SK-N-DZ (cell line): ENCODE measurements at regions not wholly inside any gene's neighbourhood (a gene's known extent, or its start where the extent isn't known, plus 50 kb on each side); places are given as distances from the start of the nearest gene placed in this dataset.
"Not testable (repeated sequence)": the region's sequence is repeated elsewhere in the genome, so short reads cannot be mapped to it uniquely, and the experiment has no call there.

Experiments
- DNase-seq: peaks from one replicate; pipeline ENCODE4 v3.0.0-alpha.2; 2015; ENCODE audit warnings: low spot score

- DNase-seq: no peak
Observed at GRCh38 chr1:181257117-181257516, 168.6 kb downstream of the IER5 start.

GRCh38 chr1:181259026-181259745 lies 170.7 kb downstream of the IER5 start:
- DNase-seq: no peak

GRCh38 chr1:181260271-181260670 lies 171.8 kb downstream of the IER5 start:
- DNase-seq: no peak

DNA sequence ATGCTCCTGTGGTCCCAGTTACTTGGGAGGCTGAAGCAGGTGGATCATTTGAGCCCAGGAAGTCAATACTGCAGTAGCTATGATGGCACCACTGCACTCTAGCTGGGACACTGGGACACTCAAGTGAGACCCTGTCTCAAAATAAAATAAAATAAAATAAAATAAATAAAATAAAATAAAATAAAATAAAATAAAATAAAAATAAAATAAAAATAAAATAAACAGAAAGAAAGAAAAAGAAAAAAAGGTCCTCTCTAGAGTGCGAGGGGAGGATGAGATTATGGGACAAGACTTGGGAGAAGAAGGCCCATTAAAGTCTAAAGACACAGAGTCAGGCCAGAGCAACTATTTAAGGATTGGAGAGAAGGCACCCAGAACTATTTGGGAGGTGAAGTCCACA lies 172.5 kb downstream of the IER5 start:
- no peak for DNase-seq

DNA sequence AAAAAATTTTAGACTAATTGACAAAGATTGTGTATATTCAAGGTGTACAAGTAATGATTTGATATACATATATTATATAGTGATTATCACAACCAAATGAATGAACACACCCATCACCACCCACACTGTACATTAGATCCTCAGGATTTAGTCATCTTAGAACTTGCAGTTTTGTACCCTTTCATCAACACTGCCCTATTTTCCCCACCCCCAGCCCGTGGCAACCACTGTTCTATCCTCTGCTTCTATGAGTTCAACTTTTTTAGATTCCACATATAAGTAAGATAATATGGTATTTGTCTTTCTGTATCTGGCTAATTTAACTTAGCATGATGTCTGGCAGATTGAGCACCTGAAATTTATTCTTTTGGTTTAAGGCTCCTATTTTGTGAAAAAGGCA lies 173.6 kb downstream of the IER5 start:
- no peak for DNase-seq

DNA sequence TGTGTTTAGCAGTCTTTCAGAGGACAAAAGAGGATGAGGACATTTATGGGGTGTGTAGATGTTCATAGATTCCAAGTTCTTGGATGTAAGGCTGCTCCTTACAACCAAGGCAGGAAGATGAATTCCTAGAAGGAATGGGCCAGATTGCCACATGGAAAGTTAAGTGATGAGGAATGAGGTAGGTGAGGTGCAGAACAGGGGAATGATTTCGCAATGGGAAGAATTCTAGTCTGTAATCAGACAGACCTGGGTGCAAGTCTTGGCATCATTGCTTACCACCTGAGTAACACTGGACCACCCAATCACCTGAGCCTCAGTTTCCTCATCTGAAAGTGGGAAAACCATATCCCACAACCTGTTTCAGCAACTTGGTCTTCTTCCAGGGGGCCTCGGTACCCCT lies 174.9 kb downstream of the IER5 start:
- no peak for DNase-seq

DNA sequence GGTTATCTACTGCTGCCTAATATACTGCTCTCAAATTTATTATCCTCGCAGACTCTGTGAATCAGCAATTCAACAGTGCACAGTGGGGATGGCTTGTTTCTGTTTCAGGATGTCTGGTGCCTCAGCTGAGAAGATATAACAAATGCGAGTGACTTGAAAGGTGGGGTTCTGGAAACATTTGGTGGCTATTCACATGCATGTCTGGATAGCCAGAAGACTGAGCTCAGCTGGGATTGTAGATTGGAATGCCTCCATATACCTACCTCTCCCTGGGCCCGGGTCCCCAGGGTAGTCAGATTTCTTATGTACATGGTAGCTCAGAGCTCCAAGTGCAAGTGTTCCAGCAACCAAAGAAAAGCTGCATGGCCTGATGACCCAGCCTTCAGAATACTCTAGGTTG lies 176.3 kb downstream of the IER5 start:
- DNase-seq: no peak

DNA sequence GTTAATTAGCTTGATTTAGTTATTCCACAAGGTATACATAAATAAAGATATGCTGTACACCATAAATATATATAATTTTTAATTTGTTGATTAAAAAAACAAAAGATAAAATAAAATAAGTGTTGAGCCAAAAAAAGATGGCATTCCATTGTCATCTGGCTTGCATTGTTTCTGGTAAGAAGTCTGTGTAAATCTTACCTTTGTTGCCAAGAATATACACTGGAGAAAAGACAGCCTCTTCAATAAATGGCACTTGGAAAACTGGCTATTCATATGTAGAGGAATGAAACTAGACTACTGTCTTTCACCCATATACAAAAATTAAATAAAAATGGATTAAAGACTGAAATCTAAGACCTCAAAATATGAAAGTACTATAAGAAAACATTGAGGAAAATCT lies 196.5 kb downstream of the IER5 start:
- DNase-seq: no peak

DNA sequence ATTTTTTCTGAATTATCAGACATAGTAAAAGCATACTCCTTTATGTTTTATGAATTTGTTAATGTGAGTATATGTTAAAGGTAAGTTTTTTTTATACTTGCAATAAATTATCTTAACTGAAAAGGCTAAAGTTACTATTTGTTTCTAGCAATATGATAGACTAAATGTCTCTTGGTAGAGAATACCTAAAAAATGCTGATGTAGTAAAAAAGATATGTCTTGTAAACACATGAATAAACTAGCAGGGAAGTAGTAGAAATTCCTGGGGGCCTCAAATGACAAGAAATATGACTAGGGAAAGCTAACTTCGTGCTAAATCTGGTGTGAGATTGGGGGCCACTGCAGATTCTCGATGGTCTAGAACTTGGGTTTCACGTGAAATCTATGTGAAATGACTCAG lies 188.1 kb upstream of the CACNA1E start:
- no peak for DNase-seq

DNA sequence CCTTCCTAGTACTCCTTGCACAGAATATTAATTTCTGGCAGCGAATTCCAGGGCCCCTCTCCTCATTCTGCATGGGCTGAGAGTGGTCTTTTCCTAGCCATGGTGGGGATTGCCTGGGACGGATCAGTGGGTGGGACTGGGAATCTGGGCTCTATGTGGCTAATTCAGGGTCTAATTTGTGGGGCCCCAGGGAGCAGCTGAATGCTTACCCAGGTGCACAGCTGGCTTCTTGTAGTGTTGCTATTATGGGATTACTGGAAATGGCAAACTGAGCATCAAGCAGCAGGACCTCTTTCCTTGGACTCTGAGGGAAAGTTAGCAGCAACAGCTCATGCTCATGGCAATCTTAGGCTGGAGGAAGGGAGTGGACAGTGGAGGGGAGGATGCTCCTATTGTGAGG lies 187.1 kb upstream of the CACNA1E start:
- DNase-seq: no peak

DNA sequence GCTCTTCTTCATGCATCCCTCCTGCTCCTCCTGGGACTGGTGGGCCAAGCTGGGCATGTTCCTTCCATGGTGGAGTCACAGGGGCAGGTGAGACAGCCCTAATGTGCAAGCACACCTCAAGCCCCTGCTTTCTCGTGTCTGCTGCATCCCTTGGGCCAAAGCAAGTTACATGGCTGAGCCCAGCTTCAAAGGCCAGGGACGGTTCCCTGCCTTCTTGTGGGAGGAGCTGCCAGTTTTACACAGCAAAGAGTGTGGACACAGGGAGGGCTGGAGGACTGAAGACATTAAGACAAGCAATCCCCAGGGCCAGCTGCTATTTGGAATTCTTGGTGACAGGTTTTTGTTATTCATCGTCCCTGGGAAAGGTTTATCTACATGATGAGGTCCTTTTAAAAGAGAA lies 175.2 kb upstream of the CACNA1E start:
- no peak for DNase-seq

DNA sequence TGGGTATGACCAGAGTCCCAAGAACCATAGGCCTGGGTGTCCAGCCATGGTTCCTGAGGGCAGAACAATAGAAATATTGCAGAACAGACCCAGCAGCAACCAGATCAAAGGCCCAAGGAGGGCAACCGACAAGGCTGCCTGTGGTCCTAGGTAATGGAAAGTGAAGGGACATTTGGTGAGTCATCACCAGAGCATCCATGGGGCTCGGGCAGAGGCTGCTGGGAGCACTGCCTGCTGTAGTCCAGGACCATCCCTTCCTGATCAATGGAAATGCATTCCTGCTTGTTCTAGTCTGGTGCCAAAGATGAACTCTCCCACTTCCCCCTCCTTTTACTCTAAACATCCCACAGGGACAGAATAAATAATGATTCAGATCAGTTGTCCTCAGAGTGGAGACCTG lies 172.8 kb upstream of the CACNA1E start:
- no peak for DNase-seq

DNA sequence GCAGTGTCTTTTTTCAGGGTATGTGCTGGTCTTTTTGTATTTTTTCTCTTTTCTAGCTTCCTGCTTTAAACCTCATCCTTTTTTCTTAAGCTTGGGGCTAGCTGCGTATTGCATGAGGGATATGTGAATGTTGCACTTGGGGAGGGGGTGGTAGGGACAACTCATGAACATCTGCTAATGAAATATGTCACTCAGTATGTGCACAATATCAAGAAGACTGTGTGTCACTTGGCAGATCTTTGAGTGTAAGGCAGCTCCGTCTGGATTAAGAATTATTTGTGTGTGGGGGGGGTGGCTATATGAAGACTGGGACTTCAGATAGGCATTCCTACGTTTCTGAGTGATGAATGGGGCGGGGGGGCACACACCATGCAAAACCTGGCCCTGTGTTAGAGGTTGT lies 170.4 kb upstream of the CACNA1E start:
- no peak for DNase-seq

DNA sequence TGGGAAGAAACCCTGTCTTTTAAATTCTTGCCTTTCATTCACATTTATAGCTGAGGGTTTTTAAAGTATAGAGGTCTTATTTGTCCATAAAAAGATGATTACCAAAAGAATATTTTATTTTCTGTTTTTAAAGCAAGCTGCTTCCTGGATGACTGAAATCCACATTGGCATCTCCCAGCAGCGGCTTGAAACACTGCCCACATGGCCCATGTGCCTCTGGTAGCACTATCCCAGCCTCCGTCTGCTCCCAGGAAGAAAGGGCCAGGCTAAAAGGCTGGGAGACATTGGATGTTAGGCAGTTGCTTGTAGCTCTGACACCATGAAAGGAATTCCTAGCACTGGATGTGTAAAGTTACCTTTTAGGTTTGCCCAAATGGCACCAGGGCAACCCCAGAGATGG lies 169.9 kb upstream of the CACNA1E start:
- no peak for DNase-seq

DNA sequence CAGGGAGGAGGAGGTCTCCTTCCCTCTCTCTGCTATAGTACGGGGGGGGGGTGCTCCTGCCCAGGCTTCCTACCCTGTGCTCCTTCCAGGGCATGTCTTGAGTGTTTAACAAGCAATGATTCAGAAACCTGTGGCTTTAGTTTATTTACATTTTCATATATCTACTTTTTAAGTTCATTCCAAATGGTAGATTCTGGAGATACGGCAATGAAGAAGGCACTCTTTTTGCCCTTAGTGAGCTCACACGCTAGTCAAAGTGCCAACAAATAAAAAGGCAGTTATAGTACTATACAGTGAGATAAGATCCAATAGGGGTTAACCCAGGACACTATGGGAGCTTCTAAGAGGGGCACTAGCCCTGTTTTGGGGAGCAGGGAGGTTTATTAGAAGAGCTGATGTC lies 169.3 kb upstream of the CACNA1E start:
- no peak for DNase-seq

GRCh38 chr1:181314959-181315358 lies 168.4 kb upstream of the CACNA1E start:
- no peak for DNase-seq

- no peak for DNase-seq
Observed at GRCh38 chr1:181317261-181317930, 165.9 kb upstream of the CACNA1E start.

DNA sequence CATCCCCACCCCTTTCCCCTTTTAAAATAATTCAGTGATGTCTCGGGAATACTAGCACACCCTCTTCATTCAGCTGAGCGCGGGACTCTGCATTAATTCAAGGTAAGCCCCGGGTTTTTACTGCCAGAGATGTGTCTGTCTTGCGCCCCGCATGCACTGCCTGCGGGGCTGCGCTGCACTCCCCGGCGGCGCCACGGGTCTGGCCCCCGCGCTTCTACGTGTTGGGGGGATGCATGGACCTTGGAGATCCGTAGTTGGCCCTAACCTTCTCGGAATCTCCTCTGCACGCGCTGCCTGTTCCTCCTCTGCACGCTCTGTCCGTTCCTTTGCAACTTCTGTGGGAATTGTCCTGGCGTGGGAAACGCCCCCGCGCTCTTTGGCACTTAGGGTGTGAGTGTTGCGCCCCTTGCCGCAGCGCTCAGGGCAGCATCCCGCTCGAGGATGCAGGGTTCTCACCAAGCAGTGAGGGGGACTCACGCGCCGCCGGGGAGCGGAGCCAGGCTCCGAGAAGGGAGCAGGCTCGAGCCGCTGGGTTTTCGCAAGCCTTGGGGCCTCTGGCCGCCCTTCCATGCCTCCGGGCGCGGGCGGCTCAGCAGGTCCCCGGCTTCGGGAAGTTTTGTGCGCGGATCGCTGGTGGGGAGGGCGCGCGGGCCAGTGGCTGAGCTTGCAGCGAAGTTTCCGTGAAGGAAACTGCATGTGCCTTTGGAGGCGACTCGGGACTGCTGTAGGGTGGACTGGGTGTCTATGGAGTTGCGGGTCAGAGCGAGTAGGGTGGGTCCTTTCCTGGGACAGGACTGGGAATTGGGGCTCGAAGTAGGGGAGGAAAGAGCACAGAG lies 165.1 kb upstream of the CACNA1E start:
- DNase-seq: no peak

GRCh38 chr1:181318858-181319235 lies 164.5 kb upstream of the CACNA1E start:
- no peak for DNase-seq

GRCh38 chr1:181319907-181320306 lies 163.4 kb upstream of the CACNA1E start:
- DNase-seq: no peak

DNA sequence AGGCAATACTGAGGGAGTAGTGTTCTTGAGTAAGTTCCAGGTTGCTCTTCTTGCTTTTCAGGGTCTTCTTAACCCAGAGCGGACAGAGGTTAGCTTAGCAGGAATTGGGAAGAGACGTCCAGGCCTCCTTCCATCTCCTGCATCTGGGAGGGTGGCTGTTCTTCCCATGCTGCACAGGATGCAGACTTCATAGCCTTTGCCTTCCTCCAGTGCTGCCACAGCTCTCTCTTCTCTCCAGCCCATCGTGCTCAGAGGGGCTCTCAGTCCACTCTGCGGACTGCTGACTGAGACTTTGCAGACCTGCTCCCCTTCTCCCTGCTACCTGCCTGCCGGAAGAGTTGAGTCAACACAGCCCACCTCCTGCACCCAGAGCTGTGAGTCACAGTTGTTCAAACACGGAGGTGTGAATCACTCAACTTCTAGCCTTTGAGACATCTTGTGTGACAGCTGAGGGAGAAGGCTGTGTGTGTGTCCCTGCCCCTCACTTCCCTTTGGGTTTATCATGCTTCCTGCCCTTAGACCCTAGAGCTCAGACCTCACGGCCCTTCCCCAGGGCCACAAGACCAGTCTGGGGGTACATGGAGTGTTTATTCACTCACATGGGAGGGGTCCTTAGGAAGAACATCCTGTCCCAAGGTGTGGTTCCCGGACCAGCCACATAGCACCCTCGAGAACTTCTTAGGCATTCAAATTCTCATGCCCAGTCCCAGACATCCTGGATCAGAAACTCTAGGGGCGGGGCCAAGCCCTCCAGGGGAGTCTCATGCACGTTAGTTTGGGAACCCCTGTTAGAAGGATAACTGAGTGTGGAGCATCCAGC lies 158.3 kb upstream of the CACNA1E start:
- DNase-seq: no peak

GRCh38 chr1:181325765-181326164 lies 157.6 kb upstream of the CACNA1E start:
- not testable (repeated sequence) for DNase-seq
